ENCODE measurements at regions not wholly inside any gene's neighbourhood (a gene's known extent, or its start where the extent isn't known, plus 50 kb on each side); places are given as distances from the start of the nearest gene placed in this dataset.

GRCh38 chr5:125049721-125050702 is 303.6 kb upstream of the ZNF608 start:
- Mint-ChIP-seq H3K27me3 (no peaks in the 10 kb centered on the region), H3K36me3 (no peaks in the 10 kb centered on the region), H3K4me3 (no peak overlapping the region), H3K27ac (no peak overlapping the region), H3K4me1 (no peaks in the 10 kb centered on the region), H3K9me3 (ENCODE audit: low read depth) (peaks cover 6% of the 10 kb centered on the region)
- CTCF ChIA-PET: no interaction called here
- ATAC-seq (no peak), DNase-seq (no peak)

DNA sequence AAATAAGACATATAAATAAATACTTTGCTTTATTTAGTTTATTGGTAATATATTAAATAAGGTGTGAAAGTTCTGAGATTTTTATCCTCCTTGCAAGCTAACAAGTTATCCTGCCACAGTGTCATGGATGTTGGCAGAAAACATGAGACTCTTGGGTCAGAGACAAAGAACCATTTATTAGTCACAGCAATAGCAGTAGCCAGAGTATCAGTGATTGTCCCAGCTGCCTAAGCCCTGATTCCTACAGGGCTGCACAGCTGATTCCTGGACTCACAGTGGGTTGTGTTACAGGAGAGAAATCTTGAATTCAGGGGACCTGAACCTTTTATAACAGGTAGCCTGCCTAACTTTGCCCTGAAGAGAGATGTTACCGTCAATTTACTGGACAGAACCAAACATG is 304.5 kb upstream of the ZNF608 start:
- Mint-ChIP-seq H3K36me3 (no peaks in the 10 kb centered on the region), H3K4me3 (no peak overlapping the region), H3K27ac (no peak overlapping the region), H3K27me3 (no peaks in the 10 kb centered on the region), H3K9me3 (ENCODE audit: low read depth) (peaks cover 6% of the 10 kb centered on the region), H3K4me1 (no peaks in the 10 kb centered on the region)
- DNase-seq: no peak
- ATAC-seq: no peak
- CTCF ChIA-PET: no interaction called here

- H3K36me3 Mint-ChIP-seq: no peaks in the 10 kb centered on the region
- no peak overlapping the region for H3K4me3 Mint-ChIP-seq
- H3K27ac Mint-ChIP-seq: no peak overlapping the region
- peaks cover 6% of the 10 kb centered on the region for H3K9me3 Mint-ChIP-seq (ENCODE audit: low read depth)
- no peak for DNase-seq
- ATAC-seq: no peak
- H3K4me1 Mint-ChIP-seq: no peaks in the 10 kb centered on the region
- no peaks in the 10 kb centered on the region for H3K27me3 Mint-ChIP-seq
- CTCF ChIA-PET: interaction anchor here (0.7 kb wide), 1 partner anchor 588 kb away, joined by 5 read pairs; no protein-coding TSS in a partner anchor
These were observed 306.1 kb upstream of the ZNF608 start for GRCh38 chr5:125052584-125052983.

DNA sequence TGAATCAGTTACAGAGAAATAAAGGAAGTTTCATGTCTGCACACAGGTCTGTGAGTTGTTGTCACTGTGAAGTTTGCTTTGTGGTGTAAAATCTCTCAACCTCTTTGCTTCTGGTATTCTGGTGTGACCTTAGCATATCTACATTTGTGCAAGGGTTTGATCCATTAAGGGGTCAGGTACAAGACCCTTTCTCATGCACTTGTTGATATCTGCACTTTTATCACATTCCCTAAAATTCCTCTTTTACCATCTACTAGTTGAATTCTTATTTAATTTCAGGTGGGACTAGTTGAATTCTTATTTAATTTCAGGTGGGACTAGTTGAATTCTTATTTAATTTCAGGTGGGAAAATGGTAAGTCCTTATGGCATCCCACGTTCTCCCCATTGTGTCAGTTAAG is 306.7 kb upstream of the ZNF608 start:
- no peak overlapping the region for H3K27ac Mint-ChIP-seq
- H3K4me1 Mint-ChIP-seq: no peaks in the 10 kb centered on the region
- H3K9me3 Mint-ChIP-seq (ENCODE audit: low read depth): peaks cover 6% of the 10 kb centered on the region
- H3K36me3 Mint-ChIP-seq: no peaks in the 10 kb centered on the region
- DNase-seq (no peak), ATAC-seq (no peak)
- no peaks in the 10 kb centered on the region for H3K27me3 Mint-ChIP-seq
- CTCF ChIA-PET: no interaction called here
- H3K4me3 Mint-ChIP-seq: no peak overlapping the region

GRCh38 chr5:125054146-125054545 is 307.7 kb upstream of the ZNF608 start:
- ATAC-seq (no peak), DNase-seq (no peak)
- H3K4me1 Mint-ChIP-seq: no peaks in the 10 kb centered on the region
- H3K27me3 Mint-ChIP-seq: no peaks in the 10 kb centered on the region
- CTCF ChIA-PET: no interaction called here
- no peaks in the 10 kb centered on the region for H3K36me3 Mint-ChIP-seq
- H3K9me3 Mint-ChIP-seq (ENCODE audit: low read depth): peaks cover 6% of the 10 kb centered on the region
- H3K4me3 Mint-ChIP-seq: no peak overlapping the region
- H3K27ac Mint-ChIP-seq: no peak overlapping the region

DNA sequence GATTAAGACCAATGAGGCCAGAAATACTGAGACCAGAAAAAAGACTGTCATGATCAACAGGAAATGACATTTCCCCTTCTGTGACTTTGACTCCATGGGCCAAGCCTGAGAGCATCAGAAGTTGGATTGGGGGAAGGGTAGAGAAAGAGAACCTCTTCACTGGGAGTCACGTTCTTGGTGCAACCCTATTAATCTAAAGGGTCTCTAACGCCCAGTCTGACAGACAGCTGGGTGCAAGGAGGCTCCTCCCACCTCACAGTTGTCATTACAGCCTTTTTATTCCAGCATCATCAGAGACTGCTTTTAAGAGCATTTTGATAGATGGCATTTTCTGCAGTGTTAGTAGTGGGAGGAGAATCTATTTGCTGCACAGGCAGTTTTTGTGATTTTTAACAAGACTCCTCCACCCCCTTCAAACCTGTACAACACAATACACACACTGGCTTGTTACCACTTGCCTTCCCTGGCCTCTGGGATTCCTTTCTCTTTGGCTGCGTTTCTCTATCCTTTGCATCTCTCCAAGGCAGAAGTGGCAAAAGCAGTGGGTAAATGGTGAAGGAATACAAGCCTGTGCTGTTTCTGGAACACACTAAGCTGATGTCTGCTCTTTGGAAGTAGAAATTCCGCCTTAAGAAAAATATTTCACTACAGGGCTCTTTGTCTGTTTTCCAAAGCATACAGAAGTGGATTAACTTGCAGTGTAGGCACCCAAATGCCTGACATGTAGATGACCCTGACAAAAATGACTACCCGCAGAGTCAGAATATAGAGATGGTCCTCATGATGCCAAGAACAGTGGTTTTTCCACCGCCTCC is 310.4 kb upstream of the ZNF608 start:
- CTCF ChIA-PET: no interaction called here
- H3K4me3 Mint-ChIP-seq: no peak overlapping the region
- ATAC-seq: no peak

DNA sequence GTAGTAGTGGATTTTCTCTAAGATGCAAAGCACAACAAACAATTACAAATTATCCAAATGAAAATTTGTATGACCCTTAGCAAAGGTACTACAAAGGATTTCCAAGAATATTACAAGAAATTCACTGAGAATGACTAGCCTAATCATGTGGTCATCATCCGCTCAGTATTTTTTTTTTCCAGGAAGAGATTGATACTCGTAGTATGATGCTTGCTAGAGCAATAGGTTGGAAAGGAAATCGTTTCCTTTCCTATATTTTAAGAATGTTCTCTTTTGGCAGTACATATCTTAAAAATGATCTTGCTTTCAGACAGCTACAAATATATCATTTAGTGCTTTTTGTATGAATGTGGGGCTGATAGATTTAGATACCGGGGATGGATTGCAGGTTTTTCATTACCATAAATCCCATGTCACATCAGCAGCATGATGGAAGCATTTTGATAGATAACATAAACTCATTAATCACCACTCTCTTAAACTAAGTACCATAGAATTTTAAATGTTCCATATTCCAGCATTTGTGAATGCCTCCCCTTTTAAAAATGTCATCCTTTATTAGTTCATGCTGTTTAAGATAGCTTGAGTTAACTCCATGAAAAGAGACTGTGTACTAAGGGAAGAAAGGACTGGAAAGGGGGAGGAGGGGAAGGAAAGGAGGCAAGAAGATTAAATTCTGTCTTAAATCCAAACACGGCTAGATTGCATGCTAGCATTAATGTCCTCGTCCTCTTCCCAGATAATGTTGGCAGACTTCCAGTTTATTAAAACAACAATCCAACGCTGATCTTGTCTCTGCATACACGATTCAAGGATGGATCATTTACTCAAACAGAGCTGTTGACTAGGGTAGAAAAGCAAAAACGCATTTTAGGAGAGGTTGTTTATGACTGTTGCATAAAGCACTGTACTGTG is 311.7 kb upstream of the ZNF608 start:
- H3K9me3 Mint-ChIP-seq (ENCODE audit: low read depth): no peaks in the 10 kb centered on the region
- ATAC-seq: no peak
- DNase-seq: no peak
- H3K36me3 Mint-ChIP-seq: no peaks in the 10 kb centered on the region
- H3K4me3 Mint-ChIP-seq: no peak overlapping the region
- no peak overlapping the region for H3K27ac Mint-ChIP-seq
- H3K27me3 Mint-ChIP-seq: no peaks in the 10 kb centered on the region
- no peaks in the 10 kb centered on the region for H3K4me1 Mint-ChIP-seq
- CTCF ChIA-PET: no interaction called here

More for the DNA sequence above, 310.4 kb upstream of the ZNF608 start:
- no peak for DNase-seq
- Mint-ChIP-seq H3K9me3 (ENCODE audit: low read depth) (no peaks in the 10 kb centered on the region), H3K4me1 (no peaks in the 10 kb centered on the region), H3K36me3 (no peaks in the 10 kb centered on the region), H3K27me3 (no peaks in the 10 kb centered on the region), H3K27ac (no peak overlapping the region)

DNA sequence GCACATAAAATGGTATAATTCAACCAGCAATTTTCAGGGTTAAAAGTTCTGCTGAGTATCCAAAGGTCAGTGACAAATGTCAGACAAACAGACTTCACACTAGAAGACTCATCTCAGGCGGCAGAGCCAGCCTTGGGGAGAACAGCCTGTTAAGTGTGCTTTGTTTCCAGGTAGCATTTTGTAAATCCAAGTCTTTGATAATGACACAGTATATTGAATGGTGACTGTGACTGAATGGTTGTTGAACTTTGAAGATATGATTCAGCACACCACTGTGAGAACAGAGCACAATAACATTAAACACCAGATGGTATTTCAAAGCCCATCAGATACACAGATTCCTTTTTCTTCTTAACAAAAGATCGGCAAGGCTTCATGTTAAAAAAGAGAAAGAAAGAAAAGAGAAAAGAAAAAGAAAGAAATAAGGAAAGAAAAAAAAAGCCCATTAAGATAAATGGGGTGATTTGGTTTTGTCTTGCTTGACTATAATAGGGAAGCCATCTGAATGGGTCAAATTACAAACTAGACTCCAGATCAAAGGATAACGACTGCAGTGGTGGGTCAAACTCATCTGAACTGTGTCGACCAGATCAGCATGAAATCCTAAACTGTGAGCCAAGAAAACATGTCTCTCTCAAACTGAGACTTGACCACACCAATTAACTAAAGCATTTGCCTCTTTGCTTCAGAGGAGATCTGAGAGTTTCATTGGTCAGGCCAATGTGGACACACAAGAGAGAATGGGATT is 313.0 kb upstream of the ZNF608 start:
- Mint-ChIP-seq H3K27ac (no peak overlapping the region), H3K4me1 (no peaks in the 10 kb centered on the region)

GRCh38 chr5:125061726-125062125 is 315.3 kb upstream of the ZNF608 start:
- CTCF ChIA-PET: no interaction called here
- Mint-ChIP-seq H3K9me3 (ENCODE audit: low read depth) (peaks cover 7% of the 10 kb centered on the region), H3K27me3 (no peaks in the 10 kb centered on the region), H3K27ac (no peak overlapping the region), H3K36me3 (no peaks in the 10 kb centered on the region), H3K4me1 (no peaks in the 10 kb centered on the region), H3K4me3 (no peak overlapping the region)
- no peak for ATAC-seq
- DNase-seq: no peak

More for the DNA sequence above, 313.0 kb upstream of the ZNF608 start:
- peaks cover 5% of the 10 kb centered on the region for H3K9me3 Mint-ChIP-seq (ENCODE audit: low read depth)
- ATAC-seq (no peak), DNase-seq (no peak)
- CTCF ChIA-PET: no interaction called here
- no peak overlapping the region for H3K4me3 Mint-ChIP-seq
- H3K36me3 Mint-ChIP-seq: no peaks in the 10 kb centered on the region
- H3K27me3 Mint-ChIP-seq: no peaks in the 10 kb centered on the region

GRCh38 chr5:125064621-125065438 is 318.4 kb upstream of the ZNF608 start:
- ATAC-seq (no peak), DNase-seq (no peak)
- no peak overlapping the region for H3K4me3 Mint-ChIP-seq
- no peak overlapping the region for H3K27ac Mint-ChIP-seq
- peaks cover 9% of the 10 kb centered on the region for H3K9me3 Mint-ChIP-seq (ENCODE audit: low read depth)
- H3K27me3 Mint-ChIP-seq: no peaks in the 10 kb centered on the region
- no peaks in the 10 kb centered on the region for H3K36me3 Mint-ChIP-seq
- CTCF ChIA-PET: no interaction called here
- H3K4me1 Mint-ChIP-seq: no peaks in the 10 kb centered on the region

DNA sequence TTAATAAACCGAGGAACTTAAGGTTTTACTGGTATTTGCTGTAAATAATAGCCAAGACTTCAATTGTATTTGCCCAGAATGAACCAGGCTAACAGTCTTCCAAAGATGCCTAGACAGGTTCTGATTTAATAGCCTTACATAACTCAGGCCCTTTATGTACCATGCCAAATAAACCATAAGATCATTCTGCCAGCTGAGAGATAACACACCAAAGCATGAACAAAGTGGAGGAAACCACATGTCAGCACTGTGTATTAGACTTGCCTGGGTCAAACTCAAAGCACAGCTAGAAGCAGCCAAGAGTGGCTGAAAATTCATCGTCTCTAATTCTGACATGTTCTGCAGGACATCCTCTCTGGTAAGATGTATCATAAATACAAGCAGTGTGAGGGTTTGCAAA is 319.3 kb upstream of the ZNF608 start:
- CTCF ChIA-PET: no interaction called here
- H3K4me1 Mint-ChIP-seq: no peaks in the 10 kb centered on the region
- H3K36me3 Mint-ChIP-seq: no peaks in the 10 kb centered on the region
- peaks cover 12% of the 10 kb centered on the region for H3K9me3 Mint-ChIP-seq (ENCODE audit: low read depth)
- DNase-seq: no peak
- no peak overlapping the region for H3K4me3 Mint-ChIP-seq
- no peak for ATAC-seq
- H3K27ac Mint-ChIP-seq: no peak overlapping the region
- H3K27me3 Mint-ChIP-seq: no peaks in the 10 kb centered on the region

DNA sequence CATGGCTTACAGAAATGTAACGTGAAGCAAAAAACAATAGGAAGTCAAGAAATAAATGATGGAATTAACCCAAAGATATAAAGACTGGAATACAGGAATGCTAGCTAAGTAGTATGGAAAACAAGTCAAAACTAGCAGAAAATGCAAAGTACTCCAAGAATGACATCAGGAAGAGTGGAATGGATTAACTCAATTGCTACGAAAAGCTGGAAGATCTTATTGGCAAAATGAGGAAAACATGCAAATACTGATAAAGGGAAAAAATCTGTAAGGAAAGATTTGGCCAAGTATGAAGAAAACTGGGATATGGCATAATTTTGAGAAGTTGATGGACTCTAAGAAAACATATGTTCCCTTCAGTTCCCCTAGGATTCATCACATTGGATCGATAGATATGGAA is 324.5 kb upstream of the ZNF608 start:
- H3K36me3 Mint-ChIP-seq: no peaks in the 10 kb centered on the region
- no peaks in the 10 kb centered on the region for H3K4me1 Mint-ChIP-seq
- DNase-seq: no peak
- H3K27ac Mint-ChIP-seq: no peak overlapping the region
- no peaks in the 10 kb centered on the region for H3K27me3 Mint-ChIP-seq
- H3K9me3 Mint-ChIP-seq (ENCODE audit: low read depth): peaks cover 17% of the 10 kb centered on the region
- CTCF ChIA-PET: no interaction called here
- no peak overlapping the region for H3K4me3 Mint-ChIP-seq
- ATAC-seq: no peak

All from activated CD8-positive, alpha-beta memory T cell treated with anti-CD3 and anti-CD28 coated beads, Interleukin-2, amount 10 ng/mL, durations not matched to agents 7 days and 5 days (primary cell).